Peyer's patch (tissue), 4 donors: ENCODE measurements at regions not wholly inside any gene's neighbourhood (a gene's known extent, or its start where the extent isn't known, plus 50 kb on each side); places are given as distances from the start of the nearest gene placed in this dataset.

ENCODE experiments used
- DNase-seq, 3 donors: peaks; one replicate each; pipeline ENCODE4 v3.0.0-alpha.2; 2017 to 2019
- H3K27ac ChIP-seq, 4 donors: fragments of 200-600 bp; sonication (generic); one replicate each; pipeline ENCODE4 v1.5.1; 2016 to 2019
- H3K27me3 ChIP-seq, 2 donors: fragments of 200-600 bp; sonication (generic); one replicate each; pipeline ENCODE4 v1.5.1; 2019
- H3K36me3 ChIP-seq, 3 donors: fragments of 200-600 bp; sonication (generic); one replicate each; pipeline ENCODE4 v1.5.1; 2016 to 2019
- H3K4me1 ChIP-seq, 4 donors: fragments of 200-600 bp; sonication (generic); one replicate each; pipeline ENCODE4 v1.5.1; 2016 to 2019
- H3K4me3 ChIP-seq, 4 donors: fragments of 200-600 bp; sonication (generic); 1 replicate in 3 of 4; 2 replicates in 1 of 4; pipeline ENCODE4 v1.5.1; 2016 to 2019; ENCODE audit warnings: mild to moderate bottlenecking in 1 of 4
- H3K9me3 ChIP-seq, 4 donors: fragments of 200-600 bp; sonication (generic); one replicate each; pipeline ENCODE4 v1.5.1; 2016 to 2019; ENCODE audit warnings: mild to moderate bottlenecking in 1 of 4
- POLR2A ChIP-seq, 2 donors: fragments of 450-650 bp; IDR thresholded peaks; one replicate each; pipeline ENCODE4 v1.5.1; 2017; ENCODE audit warnings: antibody characterized with exemption in 2 of 2, mild to moderate bottlenecking in 2 of 2, moderate library complexity in 2 of 2
- TF ChIP-seq, protein P1 (sequence below), 6 experiments: fragments of 450-650 bp in 4 of 6; fragments of 200-600 bp in 2 of 6; sonication (generic) in 1 of 6; IDR thresholded peaks; one replicate each; pipeline ENCODE4 v1.5.1; 2017 to 2019; ENCODE audit warnings: antibody characterized with exemption in 6 of 6, mild to moderate bottlenecking in 3 of 6, moderate library complexity in 1 of 6

DNA sequence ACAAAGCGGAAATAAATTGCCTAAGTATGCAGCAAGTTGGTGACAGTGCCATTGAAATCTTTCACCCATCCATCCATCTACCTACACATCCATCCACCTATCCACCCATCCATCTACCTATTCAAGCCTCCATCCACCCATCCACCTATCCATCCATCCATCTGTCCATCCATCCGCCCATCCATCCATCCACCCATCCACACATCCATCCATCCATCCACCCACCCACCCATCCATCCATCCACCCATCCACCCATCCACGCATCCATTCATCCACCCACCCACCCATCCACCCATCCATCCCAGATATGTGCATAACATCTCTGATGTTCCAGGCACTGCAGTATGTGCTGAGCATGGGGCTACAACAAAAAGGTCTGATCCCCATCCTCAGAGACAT, 277.5 kb downstream of the IRF8 start:
- H3K9me3 ChIP-seq, result no peaks in the 10 kb centered on the region
- H3K4me1 ChIP-seq, result no peaks in the 10 kb centered on the region
- TF ChIP-seq, protein P1, sequence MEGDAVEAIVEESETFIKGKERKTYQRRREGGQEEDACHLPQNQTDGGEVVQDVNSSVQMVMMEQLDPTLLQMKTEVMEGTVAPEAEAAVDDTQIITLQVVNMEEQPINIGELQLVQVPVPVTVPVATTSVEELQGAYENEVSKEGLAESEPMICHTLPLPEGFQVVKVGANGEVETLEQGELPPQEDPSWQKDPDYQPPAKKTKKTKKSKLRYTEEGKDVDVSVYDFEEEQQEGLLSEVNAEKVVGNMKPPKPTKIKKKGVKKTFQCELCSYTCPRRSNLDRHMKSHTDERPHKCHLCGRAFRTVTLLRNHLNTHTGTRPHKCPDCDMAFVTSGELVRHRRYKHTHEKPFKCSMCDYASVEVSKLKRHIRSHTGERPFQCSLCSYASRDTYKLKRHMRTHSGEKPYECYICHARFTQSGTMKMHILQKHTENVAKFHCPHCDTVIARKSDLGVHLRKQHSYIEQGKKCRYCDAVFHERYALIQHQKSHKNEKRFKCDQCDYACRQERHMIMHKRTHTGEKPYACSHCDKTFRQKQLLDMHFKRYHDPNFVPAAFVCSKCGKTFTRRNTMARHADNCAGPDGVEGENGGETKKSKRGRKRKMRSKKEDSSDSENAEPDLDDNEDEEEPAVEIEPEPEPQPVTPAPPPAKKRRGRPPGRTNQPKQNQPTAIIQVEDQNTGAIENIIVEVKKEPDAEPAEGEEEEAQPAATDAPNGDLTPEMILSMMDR (IDR thresholded peaks at IDR 0.05), result no peak
- no peak for TF ChIP-seq POLR2A (IDR thresholded peaks at IDR 0.05)
- H3K36me3 ChIP-seq, result no peaks in the 10 kb centered on the region
- H3K27me3 ChIP-seq, result no peaks in the 10 kb centered on the region
- DNase-seq, result no peak
- H3K4me3 ChIP-seq, result no peak overlapping the region
- H3K27ac ChIP-seq, result no peak overlapping the region

DNA sequence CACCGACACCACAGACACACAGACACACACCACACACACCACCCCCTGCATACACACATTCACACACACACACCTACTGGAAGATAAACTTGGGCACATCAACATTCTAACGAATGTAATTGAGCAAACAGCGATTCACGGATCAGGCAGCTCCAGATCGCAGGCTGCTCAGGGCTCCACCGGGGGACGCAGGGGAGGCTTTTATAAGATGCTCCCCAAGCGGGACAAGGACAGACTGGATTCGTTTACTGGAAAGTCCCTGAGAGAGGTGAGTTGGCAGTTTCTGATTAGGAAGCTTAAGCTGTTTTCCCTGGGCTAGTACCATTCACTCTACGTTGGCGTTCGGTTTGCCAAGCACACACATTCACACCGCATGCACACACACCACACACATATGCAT, 281.3 kb downstream of the IRF8 start:
- DNase-seq, result no peak
- H3K9me3 ChIP-seq, result no peaks in the 10 kb centered on the region

DNA sequence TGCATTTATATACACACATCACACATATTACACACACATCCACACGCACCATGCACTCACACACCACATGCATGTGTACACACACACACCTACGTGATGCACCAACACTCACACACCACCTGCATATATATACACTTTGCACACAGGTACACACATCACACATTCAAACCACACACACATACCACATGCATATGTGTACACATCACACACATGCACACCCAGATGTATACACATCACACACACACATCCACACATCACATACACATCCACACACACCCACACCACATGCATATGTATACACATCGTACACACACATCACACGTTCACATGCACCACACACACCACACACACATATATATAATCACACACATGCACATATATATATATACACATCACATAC, 281.8 kb downstream of the IRF8 start:
- DNase-seq, result no peak
- no peaks in the 10 kb centered on the region for H3K9me3 ChIP-seq

More for the DNA sequence above, 281.3 kb downstream of the IRF8 start:
- TF ChIP-seq POLR2A (IDR thresholded peaks at IDR 0.05), result no peak
- TF ChIP-seq, protein P1 (IDR thresholded peaks at IDR 0.05), result no peak
- Histone ChIP-seq H3K36me3 (no peaks in the 10 kb centered on the region), H3K4me3 (no peak overlapping the region), H3K27ac (no peak overlapping the region), H3K4me1 (no peaks in the 10 kb centered on the region), H3K27me3 (no peaks in the 10 kb centered on the region)

DNA sequence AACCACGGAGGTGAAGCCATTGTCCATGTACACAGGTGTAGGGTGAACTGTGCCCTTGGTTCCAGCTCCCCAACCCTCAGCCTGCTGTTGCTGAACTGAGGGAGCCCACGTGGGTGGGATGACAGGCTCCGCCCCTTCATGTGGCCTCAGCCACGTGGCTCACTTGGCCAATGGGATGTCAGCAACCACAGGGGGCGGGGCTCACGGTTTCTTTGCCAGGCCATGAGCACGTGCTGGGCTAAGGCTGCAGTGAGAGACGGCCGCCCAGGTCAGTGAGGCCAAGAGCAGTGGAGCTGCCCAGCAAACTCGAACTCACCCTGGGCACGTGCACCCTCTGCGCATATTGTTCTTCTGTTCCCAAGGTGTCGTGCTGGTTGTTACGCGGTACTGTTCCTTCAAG, 282.6 kb downstream of the IRF8 start:
- Histone ChIP-seq H3K9me3 (no peaks in the 10 kb centered on the region), H3K27ac (no peak overlapping the region), H3K4me1 (no peaks in the 10 kb centered on the region), H3K36me3 (no peaks in the 10 kb centered on the region), H3K4me3 (no peak overlapping the region), H3K27me3 (no peaks in the 10 kb centered on the region)
- no peak for DNase-seq
- TF ChIP-seq POLR2A (IDR thresholded peaks at IDR 0.05), result no peak
- TF ChIP-seq, protein P1 (IDR thresholded peaks at IDR 0.05), result no peak

More for the DNA sequence above, 281.8 kb downstream of the IRF8 start:
- no peaks in the 10 kb centered on the region for H3K36me3 ChIP-seq
- TF ChIP-seq, protein P1 (IDR thresholded peaks at IDR 0.05), result no peak
- TF ChIP-seq POLR2A (IDR thresholded peaks at IDR 0.05), result no peak
- H3K4me3 ChIP-seq, result no peak overlapping the region
- H3K27me3 ChIP-seq, result no peaks in the 10 kb centered on the region
- no peak overlapping the region for H3K27ac ChIP-seq
- H3K4me1 ChIP-seq, result no peaks in the 10 kb centered on the region

DNA sequence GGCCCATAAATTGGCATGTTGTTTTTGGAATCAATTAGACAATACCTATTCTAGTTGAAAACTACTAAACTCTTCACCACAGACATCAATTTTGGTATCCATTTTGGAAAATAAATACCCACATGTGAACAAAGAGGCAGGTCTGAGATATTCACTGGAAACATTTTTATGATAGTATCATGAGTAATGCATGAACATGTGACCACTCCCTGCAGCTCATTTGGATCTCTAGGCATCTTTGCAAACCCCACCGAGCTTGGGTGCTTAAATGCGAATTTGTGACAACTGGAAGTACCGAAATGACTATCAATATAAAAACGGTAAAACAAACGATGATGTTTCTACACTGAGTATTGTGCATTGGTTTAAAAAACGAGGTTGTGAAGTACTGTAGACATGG, 285.2 kb downstream of the IRF8 start:
- TF ChIP-seq POLR2A (IDR thresholded peaks at IDR 0.05), result no peak
- TF ChIP-seq, protein P1 (IDR thresholded peaks at IDR 0.05), result no peak
- no peaks in the 10 kb centered on the region for H3K36me3 ChIP-seq
- no peaks in the 10 kb centered on the region for H3K27me3 ChIP-seq
- H3K4me3 ChIP-seq, result no peak overlapping the region
- H3K9me3 ChIP-seq, result no peaks in the 10 kb centered on the region
- DNase-seq, result no peak
- H3K27ac ChIP-seq, result no peak overlapping the region
- no peaks in the 10 kb centered on the region for H3K4me1 ChIP-seq

DNA sequence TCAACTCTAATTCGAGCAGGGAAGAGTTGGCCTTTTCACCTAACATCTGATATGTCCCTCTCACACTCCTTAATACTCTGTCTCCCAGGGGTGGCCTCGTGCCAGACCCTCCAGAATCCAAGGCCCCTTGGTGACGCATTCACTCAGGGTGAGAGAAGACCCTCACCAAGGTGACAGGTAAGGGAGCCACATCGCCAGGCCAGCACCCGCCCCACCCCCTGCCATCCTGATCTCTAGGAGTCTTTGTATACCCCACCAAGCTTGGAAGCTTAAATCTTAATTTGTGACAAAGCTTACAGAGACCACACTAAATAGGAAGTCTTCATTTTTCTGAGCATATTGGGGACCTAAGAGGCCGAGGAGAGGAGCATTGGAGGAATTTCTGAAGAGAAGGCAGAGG, 286.1 kb downstream of the IRF8 start:
- Histone ChIP-seq H3K27me3 (no peaks in the 10 kb centered on the region), H3K36me3 (no peaks in the 10 kb centered on the region), H3K4me1 (no peaks in the 10 kb centered on the region), H3K9me3 (no peaks in the 10 kb centered on the region), H3K4me3 (no peak overlapping the region), H3K27ac (no peak overlapping the region)
- TF ChIP-seq POLR2A (IDR thresholded peaks at IDR 0.05), result no peak
- TF ChIP-seq, protein P1 (IDR thresholded peaks at IDR 0.05), result no peak
- no peak for DNase-seq
